PC-3 (cell line): ENCODE measurements at regions not wholly inside any gene's neighbourhood (a gene's known extent, or its start where the extent isn't known, plus 50 kb on each side); places are given as distances from the start of the nearest gene placed in this dataset.

Experiments used
- CTCF ChIP-seq: fragments of 300-600 bp; sonication (generic); conservative IDR thresholded peaks from 2 replicates; pipeline ENCODE4 v1.5.1; 2017; ENCODE audit warnings: antibody characterized with exemption, low read depth, mild to moderate bottlenecking, low read length
- EZH2phosphoT487 ChIP-seq: fragments of 300-600 bp; sonication (generic); IDR thresholded peaks from 2 replicates; pipeline ENCODE4 v1.6.1; 2018; ENCODE audit warnings: mild to moderate bottlenecking, antibody characterized with exemption, low read length, borderline replicate concordance

DNA sequence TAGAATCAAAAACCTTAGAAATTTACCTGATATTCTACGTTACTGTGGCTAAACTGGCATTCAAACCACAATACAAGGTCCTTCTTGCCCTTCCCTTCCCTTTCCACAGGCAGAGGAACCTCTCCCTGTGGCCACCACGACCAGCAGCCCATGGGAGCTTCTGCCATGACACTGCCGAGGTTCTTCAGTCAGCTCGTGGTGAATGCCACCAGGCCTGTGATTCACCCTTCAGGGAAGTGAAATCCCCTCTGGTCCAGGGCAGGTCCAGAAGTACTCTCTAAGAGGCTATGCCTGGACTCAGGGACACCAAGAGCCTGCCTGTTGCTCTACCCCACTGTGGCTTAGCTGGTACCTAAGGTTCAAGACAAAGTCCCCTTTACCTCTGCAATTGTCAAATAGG, 123.0 kb downstream of the HTR1B start:
- TF ChIP-seq CTCF: no peak
- no peak for TF ChIP-seq EZH2phosphoT487
